Gastrocnemius medialis (tissue), 4 donors: ENCODE measurements at regions not wholly inside any gene's neighbourhood (a gene's known extent, or its start where the extent isn't known, plus 50 kb on each side); places are given as distances from the start of the nearest gene placed in this dataset.
"Not testable (repeated sequence)": the region's sequence is repeated elsewhere in the genome, so short reads cannot be mapped to it uniquely, and the experiment has no call there.

Experiments used
- ATAC-seq, 2 donors: fragments of 150-250 bp; one replicate each; pipeline ENCODE4 v1.9.1; 2016
- DNase-seq, 2 donors: peaks; one replicate each; pipeline ENCODE4 v3.0.0-alpha.2; 2019
- H3K27ac ChIP-seq, 4 donors: fragments of 200-600 bp; sonication (generic); 1 replicate in 1 of 4; 2 replicates in 3 of 4; pipeline ENCODE4 v1.5.1; 2016 to 2018; ENCODE audit warnings: mild to moderate bottlenecking in 2 of 4, moderate library complexity in 1 of 4
- H3K27me3 ChIP-seq, 3 donors: fragments of 200-600 bp; sonication (generic) in 2 of 3; 1 replicate in 1 of 3; 2 replicates in 2 of 3; pipeline versions ENCODE4 v1.5.1 to v1.6.0; 2016 to 2019; ENCODE audit warnings: mild to moderate bottlenecking in 1 of 3, moderate library complexity in 1 of 3
- H3K36me3 ChIP-seq, 2 donors: fragments of 200-600 bp; sonication (generic) in 1 of 2; one replicate each; pipeline ENCODE4 v1.5.1; 2017 to 2018
- H3K4me1 ChIP-seq, 2 donors: fragments of 200-600 bp; sonication (generic) in 1 of 2; one replicate each; pipeline ENCODE4 v1.5.1; 2016 to 2017; ENCODE audit warnings: mild to moderate bottlenecking in 2 of 2
- H3K4me3 ChIP-seq, 4 donors: fragments of 200-600 bp; sonication (generic) in 3 of 4; 1 replicate in 1 of 4; 2 replicates in 3 of 4; pipeline ENCODE4 v1.5.1; 2016 to 2019; ENCODE audit warnings: mild to moderate bottlenecking in 2 of 4
- H3K9me3 ChIP-seq, 3 donors: fragments of 200-600 bp; sonication (generic) in 2 of 3; 1 replicate in 1 of 3; 2 replicates in 2 of 3; pipeline ENCODE4 v1.5.1; 2016 to 2019
- POLR2A ChIP-seq, 2 donors: fragments of 450-650 bp; IDR thresholded peaks; one replicate each; pipeline ENCODE4 v1.6.1; 2017; ENCODE audit warnings: antibody characterized with exemption in 2 of 2, mild to moderate bottlenecking in 2 of 2, moderate library complexity in 2 of 2
- in situ Hi-C, 4 donors: fragments of 200-750 bp; cut with MboI; loops; one replicate each; pipeline versions ENCODE4 v1.15.0 to v1.8.0; 2017; ENCODE audit warnings: low sequenced_read_pairs in 4 of 4
- intact Hi-C: fragments of 100-400 bp; cut with DNase I; formaldehyde crosslinking; loops from one replicate; pipeline ENCODE4 v1.15.1; 2023; ENCODE audit warnings: low total_unique reads
- TF ChIP-seq, protein P1 (sequence below), 5 experiments: fragments of 450-650 bp in 3 of 5; fragments of 200-600 bp in 2 of 5; sonication (generic) in 2 of 5; IDR thresholded peaks in 4 of 5; conservative IDR thresholded peaks in 1 of 5; 1 replicate in 4 of 5; 2 replicates in 1 of 5; pipeline ENCODE4 v1.5.1; 2016 to 2019; ENCODE audit warnings: antibody characterized with exemption in 5 of 5, mild to moderate bottlenecking in 3 of 5, moderate library complexity in 3 of 5

DNA sequence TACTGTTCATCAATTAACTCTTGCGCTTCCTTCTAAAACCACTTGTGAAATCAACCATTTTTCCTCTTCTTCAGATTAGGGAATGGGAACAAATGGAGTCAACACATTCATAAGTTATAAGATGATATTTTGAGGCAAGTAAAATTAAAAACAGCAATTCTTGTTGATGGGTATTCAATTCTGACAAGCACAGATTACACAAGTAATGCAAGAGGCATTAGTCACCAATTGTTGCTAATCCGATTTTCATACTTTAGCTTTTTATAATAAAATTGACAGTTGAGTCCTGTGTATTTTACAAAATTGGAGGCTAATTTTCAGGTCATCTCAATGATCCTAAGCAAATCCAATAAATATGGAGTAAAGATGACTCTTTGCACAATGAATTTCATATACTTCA lies 918.4 kb upstream of the SOX9 start:
- in situ Hi-C loops, result no loop called here

DNA sequence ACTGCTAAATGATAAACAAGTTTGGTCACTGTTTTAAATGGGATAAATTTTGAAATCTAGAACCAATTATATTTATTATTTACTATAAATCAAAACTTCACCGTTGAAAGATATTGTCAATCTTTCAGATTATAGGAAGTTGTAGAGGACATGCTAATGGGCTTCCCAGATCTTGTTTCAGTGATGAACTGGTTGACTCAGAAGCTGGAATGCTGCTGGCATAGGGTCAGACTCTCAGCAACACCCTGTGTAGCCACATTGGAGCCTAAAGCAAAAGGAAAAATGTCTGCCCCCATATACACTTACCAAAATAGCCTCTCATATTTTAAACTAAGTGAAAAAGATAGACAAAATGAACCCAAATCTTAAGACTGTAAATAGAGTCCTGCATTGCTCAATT lies 916.9 kb upstream of the SOX9 start:
- in situ Hi-C loops, result no loop called here
- DNase-seq (no peak), ATAC-seq (no peak)
- Histone ChIP-seq H3K9me3 (no peaks in the 10 kb centered on the region), H3K27me3 (no peaks in the 10 kb centered on the region), H3K36me3 (no peaks in the 10 kb centered on the region), H3K27ac (no peak overlapping the region), H3K4me3 (no peak overlapping the region), H3K4me1 (peaks cover 0 to 17% of the 10 kb centered on the region in 2 donors)
- TF ChIP-seq, protein P1, sequence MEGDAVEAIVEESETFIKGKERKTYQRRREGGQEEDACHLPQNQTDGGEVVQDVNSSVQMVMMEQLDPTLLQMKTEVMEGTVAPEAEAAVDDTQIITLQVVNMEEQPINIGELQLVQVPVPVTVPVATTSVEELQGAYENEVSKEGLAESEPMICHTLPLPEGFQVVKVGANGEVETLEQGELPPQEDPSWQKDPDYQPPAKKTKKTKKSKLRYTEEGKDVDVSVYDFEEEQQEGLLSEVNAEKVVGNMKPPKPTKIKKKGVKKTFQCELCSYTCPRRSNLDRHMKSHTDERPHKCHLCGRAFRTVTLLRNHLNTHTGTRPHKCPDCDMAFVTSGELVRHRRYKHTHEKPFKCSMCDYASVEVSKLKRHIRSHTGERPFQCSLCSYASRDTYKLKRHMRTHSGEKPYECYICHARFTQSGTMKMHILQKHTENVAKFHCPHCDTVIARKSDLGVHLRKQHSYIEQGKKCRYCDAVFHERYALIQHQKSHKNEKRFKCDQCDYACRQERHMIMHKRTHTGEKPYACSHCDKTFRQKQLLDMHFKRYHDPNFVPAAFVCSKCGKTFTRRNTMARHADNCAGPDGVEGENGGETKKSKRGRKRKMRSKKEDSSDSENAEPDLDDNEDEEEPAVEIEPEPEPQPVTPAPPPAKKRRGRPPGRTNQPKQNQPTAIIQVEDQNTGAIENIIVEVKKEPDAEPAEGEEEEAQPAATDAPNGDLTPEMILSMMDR (IDR thresholded peaks at IDR 0.05 in 4 of 5, conservative IDR thresholded peaks at IDR 0.05 in 1 of 5), result no peak
- TF ChIP-seq POLR2A (IDR thresholded peaks at IDR 0.05), result no peak
- intact Hi-C loops, result no loop called here

More for the DNA sequence above, 918.4 kb upstream of the SOX9 start:
- intact Hi-C loops, result no loop called here
- ATAC-seq (no peak), DNase-seq (no peak)
- Histone ChIP-seq H3K9me3 (no peaks in the 10 kb centered on the region), H3K27me3 (no peaks in the 10 kb centered on the region), H3K36me3 (no peaks in the 10 kb centered on the region), H3K4me3 (no peak overlapping the region), H3K27ac (no peak overlapping the region), H3K4me1 (peaks cover 0 to 17% of the 10 kb centered on the region in 2 donors)
- TF ChIP-seq POLR2A (IDR thresholded peaks at IDR 0.05), result no peak
- TF ChIP-seq, protein P1 (IDR thresholded peaks at IDR 0.05 in 4 of 5, conservative IDR thresholded peaks at IDR 0.05 in 1 of 5), result no peak

DNA sequence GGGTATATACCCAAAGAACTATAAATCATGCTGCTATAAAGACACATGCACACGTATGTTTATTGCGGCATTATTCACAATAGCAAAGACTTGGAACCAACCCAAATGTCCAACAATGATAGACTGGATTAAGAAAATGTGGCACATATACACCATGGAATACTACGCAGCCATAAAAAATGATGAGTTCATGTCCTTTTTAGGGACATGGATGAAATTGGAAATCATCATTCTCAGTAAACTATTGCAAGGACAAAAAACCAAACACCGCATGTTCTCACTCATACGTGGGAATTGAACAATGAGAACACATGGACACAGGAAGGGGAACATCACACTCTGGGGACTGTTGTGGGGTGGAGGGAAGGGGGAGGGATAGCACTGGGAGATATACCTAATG lies 914.9 kb upstream of the SOX9 start:
- ATAC-seq, in situ Hi-C loops, intact Hi-C loops, H3K36me3 ChIP-seq, DNase-seq, H3K27ac ChIP-seq, H3K9me3 ChIP-seq, H3K27me3 ChIP-seq, H3K4me3 ChIP-seq: not testable (repeated sequence)
- H3K4me1 ChIP-seq, result peaks cover 0 to 13% of the 10 kb centered on the region in 2 donors

DNA sequence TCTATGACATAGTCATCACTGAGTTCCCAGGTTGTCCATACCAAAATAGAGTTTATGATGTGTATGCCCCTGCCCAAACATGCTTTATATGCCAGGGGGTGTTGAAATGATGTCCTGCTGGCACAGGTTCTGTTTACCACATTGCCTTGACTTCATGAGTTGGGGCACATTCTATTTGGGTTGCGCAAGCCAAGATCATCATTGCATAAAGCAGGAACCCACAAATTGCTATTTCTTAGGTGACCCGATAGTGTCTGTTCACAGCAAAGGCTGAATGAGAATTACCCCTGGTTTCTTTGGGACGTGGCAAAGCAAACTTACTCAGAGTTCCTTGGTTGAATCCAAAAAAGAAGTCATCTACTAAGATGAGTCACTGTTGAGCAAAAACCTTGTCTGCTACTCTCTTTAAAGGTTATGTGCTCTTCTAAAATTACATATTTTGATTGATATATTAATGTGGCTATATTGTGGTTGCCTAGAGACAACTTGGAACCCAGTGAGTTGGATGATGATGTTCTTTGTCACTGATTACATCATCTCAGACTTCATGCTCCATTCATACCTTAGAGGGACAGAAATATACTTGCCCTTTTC lies 912.6 kb upstream of the SOX9 start:
- ATAC-seq (peak in 1 of 2 donors; percentile 18), DNase-seq (no peak)
- no peak overlapping the region for H3K4me3 ChIP-seq
- H3K36me3 ChIP-seq, result no peaks in the 10 kb centered on the region
- in situ Hi-C loops (no loop called here), intact Hi-C loops (no loop called here)
- H3K4me1 ChIP-seq, result no peaks in the 10 kb centered on the region
- TF ChIP-seq, protein P1 (IDR thresholded peaks at IDR 0.05 in 4 of 5, conservative IDR thresholded peaks at IDR 0.05 in 1 of 5), result no peak
- TF ChIP-seq POLR2A (IDR thresholded peaks at IDR 0.05), result no peak
- no peak overlapping the region for H3K27ac ChIP-seq
- no peaks in the 10 kb centered on the region for H3K9me3 ChIP-seq
- H3K27me3 ChIP-seq, result no peaks in the 10 kb centered on the region

DNA sequence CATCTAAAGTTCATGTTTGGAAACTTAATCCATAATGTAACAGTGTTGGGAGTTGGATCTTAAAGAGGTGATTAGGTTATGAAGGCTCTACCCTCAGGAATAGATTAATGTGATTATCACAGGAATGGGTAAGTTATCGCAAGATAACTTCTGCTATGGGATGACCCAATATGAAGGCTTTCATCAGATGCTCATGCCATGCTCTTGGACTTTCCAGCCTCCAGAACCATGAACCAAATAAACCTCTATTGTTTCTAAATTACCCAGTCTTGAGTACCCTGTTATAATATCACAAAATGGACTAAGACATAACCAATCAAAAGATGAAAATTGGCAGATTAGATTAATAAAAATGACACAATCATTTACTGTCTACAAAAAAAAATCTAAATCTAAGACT lies 906.9 kb upstream of the SOX9 start:
- TF ChIP-seq, protein P1 (IDR thresholded peaks at IDR 0.05 in 4 of 5, conservative IDR thresholded peaks at IDR 0.05 in 1 of 5), result no peak
- no peak for TF ChIP-seq POLR2A (IDR thresholded peaks at IDR 0.05)
- DNase-seq (no peak), ATAC-seq (no peak)
- Histone ChIP-seq H3K36me3 (no peaks in the 10 kb centered on the region), H3K27me3 (no peaks in the 10 kb centered on the region), H3K4me1 (no peaks in the 10 kb centered on the region), H3K27ac (no peak overlapping the region), H3K4me3 (no peak overlapping the region), H3K9me3 (no peaks in the 10 kb centered on the region)
- intact Hi-C loops (no loop called here), in situ Hi-C loops (no loop called here)
